Lung (tissue), 11 donors: ENCODE measurements at regions not wholly inside any gene's neighbourhood (a gene's known extent, or its start where the extent isn't known, plus 50 kb on each side); places are given as distances from the start of the nearest gene placed in this dataset.

ENCODE experiments used
- ATAC-seq: fragments of 200-7000 bp; cut with Tn5 transposase; one replicate; pipeline ENCODE4 v1.9.1; 2020; ENCODE audit warnings: moderate number of reproducible peaks; ENCODE audit not compliant: insufficient read depth, low FRiP score
- DNase-seq, 3 donors: peaks; one replicate each; pipeline ENCODE4 v3.0.0-alpha.2; 2013 to 2017
- H3K27ac ChIP-seq, 2 donors: one replicate each; pipeline ENCODE4 v1.5.1; 2013; ENCODE audit warnings: mild to moderate bottlenecking in 2 of 2, moderate library complexity in 2 of 2, control low read depth in 1 of 2, inconsistent platforms in 1 of 2, low read depth in 1 of 2, low read length in 1 of 2
- H3K27me3 ChIP-seq, 3 donors: one replicate each; pipeline ENCODE4 v1.5.1; 2013; ENCODE audit warnings: low read length in 2 of 3; ENCODE audit not compliant: control insufficient read depth in 3 of 3, insufficient read depth in 3 of 3
- H3K36me3 ChIP-seq, 4 donors: one replicate each; pipeline ENCODE4 v1.5.1; 2013; ENCODE audit warnings: low read length in 4 of 4, mild to moderate bottlenecking in 1 of 4, moderate library complexity in 1 of 4; ENCODE audit not compliant: control insufficient read depth in 4 of 4, insufficient read depth in 4 of 4
- H3K4me1 ChIP-seq, 5 donors: one replicate each; pipeline ENCODE4 v1.5.1; 2013; ENCODE audit warnings: low read length in 5 of 5, mild to moderate bottlenecking in 2 of 5, moderate library complexity in 1 of 5; ENCODE audit not compliant: control insufficient read depth in 5 of 5, insufficient read depth in 5 of 5
- H3K4me3 ChIP-seq: one replicate; pipeline ENCODE4 v1.5.1; 2013; ENCODE audit warnings: mild to moderate bottlenecking, control low read depth, moderate library complexity
- H3K9ac ChIP-seq, 2 donors: one replicate each; pipeline ENCODE4 v1.5.1; 2013; ENCODE audit warnings: low read length in 2 of 2, control low read depth in 1 of 2; ENCODE audit not compliant: insufficient read depth in 1 of 2
- H3K9me3 ChIP-seq, 4 donors: one replicate each; pipeline ENCODE4 v1.5.1; 2013; ENCODE audit warnings: low read length in 3 of 4, mild to moderate bottlenecking in 1 of 4, moderate library complexity in 1 of 4; ENCODE audit not compliant: control insufficient read depth in 4 of 4, insufficient read depth in 3 of 4
- CTCF ChIP-seq: IDR thresholded peaks from 2 replicates; pipeline ENCODE4 v1.5.1; 2012; ENCODE audit warnings: mild to moderate bottlenecking; ENCODE audit errors: control extremely low read depth, extremely low read depth
- WGBS, 2 donors: extraction: QIAGEN DNeasy Blood & Tissue Kit; methylation state at CpG; one replicate each; pipeline ENCODE4 v1.1.7; 2013; 5-methylcytosine and 5-hydroxymethylcytosine counted together
- donor health status: control.
- donor health status: control.
- donor health status: Bipolar disorder and iron deficiency.
- donor health status: healthy.
- donor health status: DM: yes; HTN: yes; CAD: no.

- TF ChIP-seq CTCF: no peak
- ATAC-seq (no peak), DNase-seq (no peak)
- Histone ChIP-seq H3K9ac (no peak overlapping the region), H3K9me3 (no peaks in the 10 kb centered on the region), H3K27me3 (no peaks in the 10 kb centered on the region), H3K27ac (peak overlapping the region in 1 of 2 donors; percentile 8), H3K4me3 (no peak overlapping the region), H3K4me1 (peaks cover 0 to 19% (median 4%) of the 10 kb centered on the region in 5 donors), H3K36me3 (no peaks in the 10 kb centered on the region)
- WGBS, 2 donors: 71 to 79% methylated on average over 9 of the region's 9 CpGs
Measured at GRCh38 chr16:86090461-86091170, 191.7 kb downstream of the IRF8 start.

GRCh38 chr16:86091976-86092375, 193.0 kb downstream of the IRF8 start:
- ATAC-seq: no peak
- Histone ChIP-seq H3K36me3 (no peaks in the 10 kb centered on the region), H3K4me3 (no peak overlapping the region), H3K27me3 (no peaks in the 10 kb centered on the region), H3K9ac (no peak overlapping the region), H3K27ac (no peak overlapping the region), H3K9me3 (no peaks in the 10 kb centered on the region), H3K4me1 (peaks cover 0 to 13% (median 2%) of the 10 kb centered on the region in 5 donors)
- WGBS, 2 donors: 92 to 94% methylated on average over 7 of the region's 7 CpGs
- DNase-seq: no peak
- no peak for TF ChIP-seq CTCF

- DNase-seq (no peak), ATAC-seq (no peak)
- H3K9ac ChIP-seq: no peak overlapping the region
- peaks cover 0 to 8% (median 2%) of the 10 kb centered on the region in 5 donors for H3K4me1 ChIP-seq
- H3K9me3 ChIP-seq: no peaks in the 10 kb centered on the region
- no peaks in the 10 kb centered on the region for H3K36me3 ChIP-seq
- H3K4me3 ChIP-seq: no peak overlapping the region
- 92 to 93% methylated on average over 27 of the region's 27 CpGs for WGBS, 2 donors
- no peak for TF ChIP-seq CTCF
- no peak overlapping the region for H3K27ac ChIP-seq
- no peaks in the 10 kb centered on the region for H3K27me3 ChIP-seq
Measured at GRCh38 chr16:86092586-86093480, 193.9 kb downstream of the IRF8 start.
